SIG-M5 treated with dmso at 0.1 percent for 504 hours (cell line): ENCODE measurements at regions not wholly inside any gene's neighbourhood (a gene's known extent, or its start where the extent isn't known, plus 50 kb on each side); places are given as distances from the start of the nearest gene placed in this dataset.
"Not testable (repeated sequence)": the region's sequence is repeated elsewhere in the genome, so short reads cannot be mapped to it uniquely, and the experiment has no call there.

Experiments
- DNase-seq: peaks from one replicate; lab custom pipeline; 2025; ENCODE audit not compliant: unreplicated experiment; lab: John Stamatoyannopoulos, UW

DNA sequence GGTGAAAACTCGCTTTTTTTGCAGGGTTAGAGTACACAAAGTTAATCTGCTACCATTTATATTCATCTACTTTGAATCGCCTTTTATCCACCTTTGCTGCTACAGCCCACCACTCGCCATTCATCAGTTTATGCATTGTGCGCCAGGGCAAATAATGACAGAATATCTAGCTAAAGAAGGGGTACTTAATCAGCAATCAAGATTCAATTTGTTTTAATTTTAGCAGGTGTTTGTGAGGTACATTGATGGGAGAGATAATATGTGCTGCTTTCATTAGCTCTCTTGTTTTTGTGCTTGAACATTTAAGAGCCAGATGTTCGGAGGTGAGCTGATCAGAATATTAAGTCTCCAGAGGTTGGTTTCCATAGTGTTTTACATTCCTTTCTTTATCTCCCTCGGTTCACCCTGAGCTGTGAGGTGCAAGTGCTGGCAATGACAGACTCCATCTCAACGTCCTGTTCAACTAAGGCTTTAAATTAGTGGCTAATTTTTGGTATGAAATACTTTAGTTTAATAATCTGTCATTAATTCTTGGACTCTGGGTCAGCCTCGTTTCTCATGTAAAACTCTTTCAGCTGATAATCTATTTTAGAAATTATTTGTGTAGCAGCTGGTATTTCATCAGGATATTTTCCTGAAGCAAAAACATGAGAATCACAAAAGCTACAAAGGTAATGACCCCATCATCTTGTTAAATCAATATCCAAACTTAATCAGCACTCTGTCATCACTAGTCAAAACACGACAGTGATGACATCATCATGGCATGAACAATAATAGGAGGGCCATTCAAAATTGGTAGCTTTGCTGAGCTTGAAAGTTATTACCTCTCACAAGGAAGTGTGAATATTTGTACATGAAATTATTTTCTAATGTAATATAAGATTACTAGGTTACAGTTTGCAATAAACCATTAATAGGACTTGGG, 479.9 kb upstream of the FANCL start:
- no peak for DNase-seq

DNA sequence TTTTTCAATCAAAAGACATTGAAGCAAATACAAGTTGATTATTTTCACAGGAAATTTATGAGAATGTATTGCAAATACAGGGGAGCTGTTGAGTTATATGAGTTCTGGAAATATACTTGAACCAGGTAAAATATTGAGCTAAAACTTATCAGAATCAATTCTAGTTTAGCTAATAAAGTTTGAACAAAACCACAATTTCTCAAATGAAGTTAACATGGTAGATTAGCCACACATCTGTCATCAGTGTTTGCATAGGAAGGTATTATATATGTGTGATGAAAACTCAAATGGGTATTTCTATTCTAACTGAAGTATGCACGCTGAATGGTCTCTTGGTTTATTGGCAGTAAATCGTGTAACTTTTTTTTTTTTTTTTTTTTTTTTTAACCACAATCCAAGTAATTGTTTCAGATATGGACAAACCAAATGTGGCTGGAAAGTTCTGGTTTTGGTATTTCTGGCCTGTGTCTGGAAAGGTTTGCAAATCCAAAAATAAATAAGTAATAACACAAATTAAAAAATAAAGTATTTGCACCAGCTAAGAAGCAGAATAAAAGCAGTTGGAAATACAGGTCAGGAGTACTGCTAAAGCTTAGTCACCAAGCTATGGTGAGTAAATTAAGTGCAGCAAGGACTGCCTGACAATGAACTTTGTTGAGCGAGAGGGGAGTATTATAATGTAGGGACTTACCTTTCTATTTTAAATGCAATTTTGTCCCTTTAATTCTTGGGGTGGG, 479.1 kb upstream of the FANCL start:
- DNase-seq = no peak

DNA sequence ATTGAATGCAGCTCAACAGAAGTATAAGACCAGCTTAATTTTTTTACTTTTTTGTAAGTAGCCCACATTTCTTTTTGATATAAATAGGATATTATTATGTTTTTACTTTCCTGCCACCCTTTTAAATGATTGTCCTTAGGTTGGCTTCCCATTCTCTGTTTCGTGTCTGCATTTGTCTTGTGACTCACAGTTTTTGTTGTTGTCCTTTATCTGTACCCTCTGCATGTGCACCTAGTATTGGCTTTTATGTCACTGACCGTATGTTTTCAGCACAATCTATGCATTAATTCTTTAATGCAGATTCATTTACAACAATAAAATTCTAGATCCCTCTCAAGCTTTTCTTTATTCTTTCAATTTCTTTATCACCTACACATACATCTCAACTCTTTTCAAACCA, 474.2 kb upstream of the FANCL start:
- no peak for DNase-seq

DNA sequence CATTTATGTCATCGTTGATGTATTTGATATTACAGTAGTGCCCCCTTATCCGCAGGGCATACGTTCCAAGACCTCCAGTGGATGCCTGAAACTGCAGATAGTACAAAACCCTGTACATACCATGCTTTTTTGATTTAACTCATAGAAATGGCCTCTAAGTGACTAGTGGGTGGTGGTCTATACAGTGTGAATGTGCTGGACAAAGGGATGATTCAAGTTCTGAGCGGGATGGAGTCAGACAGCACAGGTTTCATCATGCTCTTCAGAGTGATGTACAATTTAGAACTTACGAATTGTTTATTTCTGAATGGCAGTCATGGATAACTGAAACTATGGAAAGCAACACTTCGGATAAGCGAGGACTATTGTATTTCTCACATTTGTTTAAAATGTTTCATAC, 473.1 kb upstream of the FANCL start:
- DNase-seq = no peak

DNA sequence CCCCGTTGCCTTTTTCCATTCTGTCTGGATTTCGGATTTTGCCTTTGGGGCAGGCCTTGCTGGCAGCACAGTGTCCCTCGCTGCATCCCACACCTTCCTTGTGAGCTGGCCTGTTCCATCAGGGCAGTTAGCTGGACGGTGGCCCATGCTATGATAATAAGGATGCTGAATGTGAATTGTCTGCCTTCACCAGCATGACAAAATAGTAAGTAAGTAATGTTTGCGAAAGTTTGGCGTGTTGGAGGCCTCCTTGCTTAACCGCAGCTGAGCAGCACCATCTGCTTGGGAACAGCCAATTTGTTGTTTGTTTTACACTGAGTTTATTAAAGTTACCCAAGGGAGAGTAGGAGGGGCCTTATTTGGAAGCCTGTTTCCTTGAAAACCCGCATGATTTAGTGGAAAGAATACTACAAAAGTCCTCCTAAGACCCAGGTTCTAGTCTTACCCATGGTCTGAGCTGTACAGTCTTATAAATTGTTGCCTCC, 469.7 kb upstream of the FANCL start:
- DNase-seq = peak; percentile 91

DNA sequence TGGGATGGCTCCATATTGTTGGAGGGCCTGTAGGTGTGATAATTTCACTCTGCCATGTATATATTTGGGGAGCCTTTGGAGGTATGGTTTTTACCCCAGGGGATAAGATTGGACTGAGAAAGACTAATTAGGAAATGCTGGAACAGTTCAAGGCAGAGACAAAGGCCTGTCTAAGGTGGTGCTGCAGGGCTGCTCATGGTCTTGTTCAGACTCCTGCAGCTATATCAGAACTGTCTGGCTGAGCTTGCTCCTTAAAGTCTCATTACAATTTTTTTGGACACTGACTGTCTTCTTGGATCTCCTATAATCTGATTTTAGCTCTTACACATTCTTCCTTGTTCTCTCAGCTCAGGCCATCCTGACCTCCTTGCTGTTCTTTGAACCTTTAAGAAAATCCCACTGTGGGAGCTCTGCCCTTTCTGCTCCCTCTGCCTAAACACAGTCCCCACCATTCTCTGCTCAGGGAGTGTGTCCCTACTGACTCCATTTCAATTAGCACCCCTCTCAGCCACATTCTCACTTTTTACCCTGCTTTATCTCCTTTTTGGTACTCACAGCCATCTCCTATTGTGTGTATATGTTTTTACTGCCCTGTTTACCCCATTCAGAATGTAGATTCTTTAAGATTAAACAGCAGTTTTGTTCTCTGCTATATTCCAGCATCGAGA, 468.7 kb upstream of the FANCL start:
- peak; percentile 56 for DNase-seq

DNA sequence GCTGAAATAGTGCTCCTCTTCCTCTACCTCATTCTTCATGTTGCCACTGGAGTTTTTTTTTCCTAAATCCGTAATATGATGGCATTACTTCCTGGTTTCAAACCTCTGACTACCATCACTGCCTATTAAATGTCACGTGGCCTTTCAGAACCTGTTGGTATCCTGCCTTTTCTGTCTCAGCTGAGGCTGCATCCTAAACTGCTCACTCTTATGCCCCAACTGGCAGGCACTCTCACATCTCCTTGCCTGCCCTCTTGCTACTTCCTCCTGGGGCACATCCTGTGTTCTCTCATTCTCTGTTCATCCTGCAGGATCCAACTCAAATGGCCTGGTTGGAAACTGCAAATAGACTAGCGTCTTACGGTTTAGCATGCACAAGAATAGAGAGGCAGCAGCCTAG, 468.1 kb upstream of the FANCL start:
- DNase-seq = peak; percentile 80

DNA sequence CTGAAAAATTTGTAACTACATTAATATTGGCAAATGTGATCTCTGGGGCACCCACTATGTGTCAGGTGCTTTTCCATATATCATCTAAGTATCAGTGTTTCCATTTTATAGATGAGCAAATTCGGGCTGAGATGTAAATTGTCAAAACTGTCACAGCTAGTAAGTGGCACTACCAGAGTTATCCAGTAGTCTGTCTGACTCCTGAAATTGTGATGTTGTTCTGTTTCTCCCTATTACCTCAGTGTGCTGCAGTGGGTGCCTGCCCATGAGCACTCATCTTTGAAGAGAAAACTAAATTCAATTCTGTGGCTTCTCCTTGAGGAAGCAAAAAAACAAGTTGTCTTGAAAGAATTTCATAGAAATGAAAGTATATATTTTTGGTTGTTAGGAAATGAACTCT, 467.4 kb upstream of the FANCL start:
- peak; percentile 52 for DNase-seq

DNA sequence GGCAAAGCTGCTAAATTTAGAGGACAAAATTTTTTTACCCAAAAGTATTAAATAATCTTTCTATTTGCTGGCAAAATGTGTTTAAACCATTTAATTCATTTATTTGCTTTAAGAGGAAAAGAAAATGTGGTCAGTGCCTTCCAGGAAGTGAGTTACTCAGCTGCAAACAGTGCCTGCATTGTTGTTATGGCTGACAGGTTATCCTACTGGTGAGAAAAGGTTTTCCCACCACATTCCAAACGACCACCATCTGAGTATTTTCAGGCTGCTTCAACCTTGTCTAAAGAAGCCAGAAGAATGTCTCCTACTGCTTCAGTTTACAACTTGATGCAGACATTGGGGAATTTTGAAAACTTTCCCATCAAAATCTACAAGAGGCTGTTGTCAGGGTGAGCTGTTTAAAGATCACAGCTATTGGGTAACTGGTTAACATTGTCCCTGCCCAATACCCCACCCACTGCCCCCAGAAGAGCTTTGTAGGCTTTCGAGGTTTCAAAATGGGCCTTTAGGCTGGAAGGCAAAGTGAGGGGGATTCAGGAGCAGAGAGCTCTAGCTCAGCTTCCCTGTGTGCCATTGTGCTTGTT, 461.3 kb upstream of the FANCL start:
- DNase-seq = peak; percentile 64

DNA sequence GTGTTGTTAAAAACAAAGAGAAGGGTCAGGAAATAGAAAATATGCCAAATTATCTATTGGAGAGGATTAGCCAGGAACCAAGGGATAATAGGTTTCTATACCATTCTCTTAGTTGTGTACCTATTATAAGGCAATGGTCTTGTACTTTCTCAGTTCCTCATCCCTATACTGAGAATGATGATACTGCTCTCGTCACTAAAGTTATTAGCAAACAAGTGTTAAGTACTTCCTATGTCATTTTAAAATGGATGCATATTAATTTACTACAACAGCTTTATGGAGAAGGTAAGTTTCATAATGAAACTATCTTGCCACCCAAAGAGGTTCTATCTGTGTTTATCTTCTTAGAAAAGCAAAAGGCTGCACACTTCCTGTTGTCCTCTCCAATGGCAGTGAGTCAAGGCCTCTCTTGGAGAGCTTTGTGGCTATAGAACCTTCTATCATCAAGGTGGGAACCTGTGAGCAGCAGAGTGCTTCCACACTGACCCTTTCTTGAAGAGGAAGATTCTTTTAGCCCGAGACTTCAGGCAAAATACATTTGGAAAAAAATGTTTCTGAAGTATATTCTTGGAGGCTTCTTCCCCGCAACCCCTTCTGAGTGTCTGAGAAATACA, 460.7 kb upstream of the FANCL start:
- DNase-seq = peak; percentile 26

DNA sequence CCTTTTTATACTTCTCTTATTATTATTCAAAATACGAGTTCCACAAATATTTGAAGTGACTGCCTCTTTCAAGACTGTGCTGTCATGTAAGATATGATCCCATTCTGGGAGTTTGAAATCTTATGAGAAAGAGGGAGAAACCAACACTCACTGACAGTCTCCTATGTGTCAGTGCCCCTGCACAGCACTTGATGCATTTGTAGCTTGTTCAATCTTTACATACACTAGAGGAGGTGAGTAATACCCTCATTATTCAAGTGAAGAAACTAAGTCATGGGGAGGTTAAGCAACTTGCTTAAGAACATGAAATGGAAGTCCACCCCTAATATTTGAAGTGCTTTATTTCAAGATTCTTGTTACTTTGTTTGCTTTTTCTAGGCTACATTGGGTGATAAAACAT, 459.5 kb upstream of the FANCL start:
- DNase-seq = peak; percentile 7

DNA sequence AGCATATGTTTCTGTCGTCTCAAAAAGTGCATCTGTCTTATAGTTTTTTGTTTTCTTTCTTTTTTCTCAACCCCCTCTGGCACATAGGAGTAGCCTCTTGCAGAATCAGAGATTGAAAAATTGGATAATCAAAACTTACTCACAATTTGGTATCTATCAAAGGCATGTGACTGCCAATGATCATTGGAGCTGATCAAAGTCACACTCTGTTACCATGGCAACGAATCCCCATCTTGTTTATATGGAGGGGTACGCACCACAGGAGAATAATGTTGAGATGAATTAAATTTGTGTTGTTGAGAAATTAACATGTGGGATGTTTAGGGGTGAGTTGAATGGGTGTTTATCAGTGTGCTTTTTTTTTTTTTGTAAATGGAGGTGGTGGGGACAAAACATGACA, 458.3 kb upstream of the FANCL start:
- DNase-seq = no peak

DNA sequence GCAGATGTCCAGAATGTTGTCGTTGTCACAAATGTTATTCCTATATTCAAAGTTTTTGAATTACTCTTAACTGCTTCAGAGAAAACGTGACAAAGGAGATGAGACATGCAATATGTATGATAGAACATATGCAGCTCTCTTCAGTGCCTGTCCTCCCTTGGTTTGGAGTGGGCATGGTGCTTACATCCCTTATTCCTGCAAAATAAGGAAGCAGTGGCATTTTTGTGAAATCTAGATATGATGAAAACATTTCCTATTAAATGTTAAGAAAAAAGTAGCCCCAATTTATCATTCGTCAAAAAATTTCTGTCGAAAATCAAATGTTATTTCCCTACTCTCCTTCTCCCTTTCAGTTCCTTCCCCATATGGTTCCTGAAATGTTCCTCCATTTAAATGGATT, 457.5 kb upstream of the FANCL start:
- no peak for DNase-seq

DNA sequence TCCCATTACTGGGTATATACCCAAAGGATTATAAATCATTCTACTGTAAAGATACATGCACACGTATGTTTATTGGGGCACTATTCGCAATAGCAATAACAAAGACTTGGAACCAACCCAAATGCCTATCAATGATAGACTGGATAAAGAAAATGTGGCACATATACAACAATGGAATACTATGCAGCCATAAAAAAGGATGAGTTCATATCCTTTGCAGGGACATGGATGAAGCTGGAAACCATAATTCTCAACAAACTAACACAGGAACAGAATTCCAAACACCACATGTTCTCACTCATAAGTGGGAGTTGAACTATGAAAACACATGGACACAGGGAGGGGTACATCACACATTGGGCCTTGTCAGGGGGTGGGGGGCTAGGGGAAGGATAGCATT, 453.0 kb upstream of the FANCL start:
- DNase-seq = not testable (repeated sequence)

DNA sequence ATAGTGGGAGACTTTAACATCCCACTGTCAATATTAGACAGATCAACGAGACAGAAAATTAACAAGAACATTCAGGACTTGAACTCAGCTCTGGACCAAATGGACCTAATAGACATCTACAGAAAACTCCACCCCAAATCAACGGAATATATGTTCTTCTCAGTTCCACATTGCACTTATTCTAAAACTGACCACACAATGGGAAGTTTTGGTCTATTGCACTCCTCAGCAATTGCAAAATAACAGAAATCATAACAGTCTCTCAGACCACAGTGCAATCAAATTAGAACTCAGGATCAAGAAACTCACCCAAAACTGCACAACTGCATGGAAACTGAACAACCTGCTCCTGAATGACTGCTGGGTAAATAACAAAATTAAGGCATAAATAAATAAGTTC, 449.9 kb upstream of the FANCL start:
- DNase-seq = peak; percentile 67

DNA sequence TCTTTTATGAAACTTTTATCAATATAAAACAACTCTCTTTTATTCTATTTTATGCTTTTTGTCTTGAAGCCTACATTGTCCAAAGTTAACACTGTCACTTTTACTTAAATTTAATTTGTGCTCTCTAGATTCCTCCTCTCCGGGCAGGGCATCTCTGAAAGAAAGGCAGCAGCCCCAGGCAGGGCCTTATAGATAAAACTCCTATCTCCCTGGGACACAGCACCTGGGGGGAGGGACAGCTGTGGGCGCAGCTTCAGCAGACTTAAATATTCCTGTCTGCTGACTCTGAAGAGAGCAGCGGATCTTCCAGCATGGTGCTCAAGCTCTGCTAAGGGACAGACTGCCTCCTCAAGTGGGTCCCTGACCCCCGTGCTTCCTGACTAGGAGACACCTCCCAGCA, 447.7 kb upstream of the FANCL start:
- no peak for DNase-seq

DNA sequence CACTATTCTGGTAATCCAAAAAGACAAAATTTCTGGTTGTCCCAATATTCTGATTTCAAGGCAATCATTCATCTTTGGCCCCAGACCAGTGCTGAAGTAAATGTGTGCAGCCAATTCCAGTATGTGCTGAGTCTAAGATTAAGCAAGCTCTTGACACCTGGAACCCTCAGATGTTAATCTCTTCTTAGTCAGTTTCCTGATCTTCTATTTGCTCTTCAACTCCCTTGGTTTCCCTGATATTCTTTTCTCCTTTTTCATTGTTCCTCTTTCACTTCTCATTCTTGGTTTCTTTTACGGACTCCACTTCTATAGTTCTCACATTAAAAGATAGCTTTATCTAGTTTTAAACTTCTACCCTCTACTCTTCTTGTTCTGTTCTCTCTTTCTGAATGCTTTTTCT, 445.7 kb upstream of the FANCL start:
- peak; percentile 97 for DNase-seq

DNA sequence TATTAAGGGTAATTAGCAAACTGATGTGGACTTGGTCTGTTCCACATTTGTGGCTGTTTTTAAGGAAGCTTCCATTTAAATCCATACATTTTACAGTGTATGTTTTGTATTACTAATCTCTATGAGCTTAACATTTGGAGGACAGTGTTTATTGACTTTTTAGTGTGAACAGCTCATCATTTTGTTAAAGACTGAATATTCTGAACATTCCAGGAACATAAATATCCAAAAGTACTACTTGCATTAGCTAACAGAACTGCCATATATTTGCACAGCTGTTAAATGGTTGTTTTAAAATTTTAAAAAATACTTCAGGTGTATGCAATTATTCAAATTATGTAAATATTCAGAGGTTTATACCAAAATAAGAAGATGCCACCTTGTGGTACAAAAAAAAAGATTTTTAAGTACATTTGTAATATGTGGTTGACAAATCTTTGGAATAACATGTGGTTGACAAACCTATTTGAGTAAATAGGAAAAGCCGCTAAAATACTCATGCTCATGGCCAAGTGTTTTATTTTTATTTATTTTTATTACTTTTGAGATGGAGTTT, 439.7 kb upstream of the FANCL start:
- DNase-seq = peak; percentile 16

DNA sequence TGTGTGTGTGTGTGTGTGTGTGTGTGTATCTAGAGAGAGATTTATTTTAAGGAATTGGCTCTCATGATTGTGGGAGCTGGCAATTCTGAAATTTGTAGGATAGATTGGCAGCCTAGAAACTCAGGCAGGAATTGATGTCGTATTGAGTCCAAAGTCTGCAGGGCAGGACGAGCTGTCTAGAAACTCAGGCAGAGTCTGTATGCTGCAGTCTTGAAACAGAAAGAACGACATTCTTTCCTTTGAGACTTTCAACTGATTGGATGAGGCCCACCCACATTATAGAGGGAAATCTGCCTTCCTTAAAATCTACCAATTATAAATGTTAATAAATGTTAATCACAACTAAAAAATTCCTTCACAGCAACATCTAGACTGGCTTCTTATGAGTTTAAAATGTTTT, 436.6 kb upstream of the FANCL start:
- DNase-seq = no peak

DNA sequence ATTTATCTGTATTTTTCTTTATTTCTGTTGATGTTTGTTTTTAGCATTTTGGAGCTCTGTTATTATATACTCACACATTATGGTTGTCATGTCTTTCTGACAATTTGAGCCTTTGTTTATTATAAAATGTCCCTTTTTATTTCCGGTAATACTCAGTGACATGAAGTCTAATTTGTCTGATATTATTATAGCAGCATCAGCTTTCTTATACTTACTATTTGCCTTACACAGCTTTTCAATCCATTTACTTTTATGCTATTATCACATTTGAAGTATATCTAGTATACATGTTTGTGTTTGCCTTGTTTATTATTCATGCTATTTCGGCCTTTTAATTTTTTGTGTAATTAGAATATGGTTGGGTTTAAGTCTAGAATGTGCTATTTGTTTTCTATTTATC, 430.6 kb upstream of the FANCL start:
- DNase-seq = no peak

DNA sequence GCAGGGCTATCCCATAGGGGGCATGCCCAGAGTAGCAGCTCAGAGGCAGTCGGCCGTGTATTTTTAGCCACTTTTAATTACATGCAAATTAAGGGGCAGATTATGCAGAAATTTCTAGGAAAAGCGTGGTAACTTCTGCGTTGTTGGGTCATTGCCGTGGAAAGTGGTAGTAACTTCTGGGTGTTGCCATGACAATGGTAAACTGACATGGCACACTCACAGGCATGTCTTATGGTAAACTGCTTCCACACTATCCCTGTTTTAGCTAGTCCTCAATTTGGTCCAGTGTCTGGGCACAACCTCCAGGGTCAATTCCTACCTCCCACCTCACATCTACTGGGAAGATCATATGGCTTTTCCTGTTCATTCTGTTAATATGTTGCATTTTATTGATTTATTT, 428.9 kb upstream of the FANCL start:
- no peak for DNase-seq
